ENCODE measurements at regions not wholly inside any gene's neighbourhood (a gene's known extent, or its start where the extent isn't known, plus 50 kb on each side); places are given as distances from the start of the nearest gene placed in this dataset.

- no peak for DNase-seq (ENCODE audit: low spot score in 2 of 2)
- WGBS, 2 donors: 79 to 80% methylated on average over 2 of the region's 2 CpGs
- Histone ChIP-seq H3K9me3 (no peaks in the 10 kb centered on the region), H3K4me3 (no peak overlapping the region), H3K4me1 (no peaks in the 10 kb centered on the region), H3K36me3 (no peaks in the 10 kb centered on the region), H3K27ac (no peak overlapping the region), H3K27me3 (no peaks in the 10 kb centered on the region)
- TF ChIP-seq EP300 (IDR thresholded peaks at IDR 0.05) (no peak), CTCF (IDR thresholded peaks at IDR 0.05) (no peak)
Observed at GRCh38 chr14:97212399-97212798, 415.2 kb downstream of the VRK1 start.

- Histone ChIP-seq H3K27ac (no peak overlapping the region), H3K36me3 (no peaks in the 10 kb centered on the region), H3K4me3 (no peak overlapping the region), H3K27me3 (peaks cover 0 to 10% of the 10 kb centered on the region in 2 donors), H3K4me1 (peaks cover 0 to 4% (median 0%) of the 10 kb centered on the region in 4 donors), H3K9me3 (no peaks in the 10 kb centered on the region)
- TF ChIP-seq EP300 (IDR thresholded peaks at IDR 0.05): no peak
- TF ChIP-seq POLR2A (IDR thresholded peaks at IDR 0.05): no peak
- TF ChIP-seq CTCF (IDR thresholded peaks at IDR 0.05): no peak
- 69 to 71% methylated on average over 4 of the region's 4 CpGs for WGBS, 2 donors
- no peak for DNase-seq (ENCODE audit: low spot score in 2 of 2)
Observed at GRCh38 chr14:97213720-97214119, 416.5 kb downstream of the VRK1 start.

GRCh38 chr14:97215263-97215969 is 418.2 kb downstream of the VRK1 start:
- Histone ChIP-seq H3K36me3 (no peaks in the 10 kb centered on the region), H3K4me3 (no peak overlapping the region), H3K27me3 (peaks cover 0 to 27% of the 10 kb centered on the region in 2 donors), H3K27ac (no peak overlapping the region), H3K4me1 (peaks cover 0 to 14% (median 0%) of the 10 kb centered on the region in 4 donors), H3K9me3 (no peaks in the 10 kb centered on the region)
- no peak for DNase-seq (ENCODE audit: low spot score in 2 of 2)
- TF ChIP-seq EP300 (IDR thresholded peaks at IDR 0.05) (no peak), POLR2A (IDR thresholded peaks at IDR 0.05) (no peak), CTCF (IDR thresholded peaks at IDR 0.05) (no peak)
- 77 to 78% methylated on average over 4 of the region's 4 CpGs for WGBS, 2 donors

DNA sequence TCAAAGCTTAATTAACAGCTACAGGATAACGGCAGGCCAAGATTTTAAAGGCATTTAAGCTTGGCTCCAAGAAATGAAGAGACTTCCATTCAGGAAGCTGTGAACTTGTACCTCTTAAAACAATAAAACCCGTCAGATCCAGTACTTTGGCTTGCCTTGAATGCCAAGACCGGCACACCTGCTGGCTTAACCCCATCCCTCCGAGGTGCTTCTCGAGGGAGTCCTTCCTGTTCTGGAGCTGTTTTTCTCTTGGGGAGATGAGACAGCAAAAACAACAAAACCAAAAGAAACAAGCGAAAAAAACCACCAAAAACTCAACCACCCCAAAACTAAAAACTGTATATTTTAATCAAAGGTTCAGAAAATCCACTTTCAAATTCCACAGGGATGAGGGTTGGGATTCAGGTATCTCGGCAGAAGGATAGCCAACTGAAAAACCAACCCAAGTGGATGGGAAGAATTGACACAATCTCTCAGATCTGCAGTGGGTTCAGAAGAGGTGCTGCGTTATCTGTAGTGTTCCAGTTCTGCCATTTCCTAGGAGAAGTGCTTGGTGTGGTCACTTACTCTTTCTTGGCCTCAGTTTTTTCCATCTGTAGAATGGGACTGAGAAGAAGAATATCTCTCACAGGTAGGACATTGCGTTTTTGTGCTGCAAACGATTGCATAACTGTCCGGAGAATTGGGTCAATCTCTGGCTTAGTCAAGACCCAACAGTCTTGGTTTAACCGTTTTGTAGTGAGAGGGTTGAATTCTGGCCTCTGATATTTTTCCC is 420.1 kb downstream of the VRK1 start:
- peaks cover 0 to 27% of the 10 kb centered on the region in 2 donors for H3K27me3 ChIP-seq
- H3K27ac ChIP-seq: no peak overlapping the region
- H3K36me3 ChIP-seq: no peaks in the 10 kb centered on the region
- H3K4me3 ChIP-seq: no peak overlapping the region
- 42 to 45% methylated on average over 12 of the region's 12 CpGs for WGBS, 2 donors
- H3K4me1 ChIP-seq: peaks cover 0 to 14% (median 0%) of the 10 kb centered on the region in 4 donors
- H3K9me3 ChIP-seq: no peaks in the 10 kb centered on the region
- no peak for DNase-seq (ENCODE audit: low spot score in 2 of 2)
- TF ChIP-seq POLR2A (IDR thresholded peaks at IDR 0.05) (no peak), EP300 (IDR thresholded peaks at IDR 0.05) (no peak), CTCF (IDR thresholded peaks at IDR 0.05) (no peak)

GRCh38 chr14:97218274-97218673 is 421.1 kb downstream of the VRK1 start:
- peak overlapping the region in 2 of 4 donors; percentile 34 to 36 for H3K4me3 ChIP-seq

More at GRCh38 chr14:97218274-97218673, 421.1 kb downstream of the VRK1 start:
- DNase-seq (ENCODE audit: low spot score in 2 of 2): no peak
- 5 to 8% methylated on average over 15 of the region's 15 CpGs for WGBS, 2 donors
- no peaks in the 10 kb centered on the region for H3K36me3 ChIP-seq
- no peak overlapping the region for H3K27ac ChIP-seq
- peaks cover 0 to 27% of the 10 kb centered on the region in 2 donors for H3K27me3 ChIP-seq
- H3K4me1 ChIP-seq: peaks cover 0 to 14% (median 0%) of the 10 kb centered on the region in 4 donors
- TF ChIP-seq CTCF (IDR thresholded peaks at IDR 0.05) (no peak), POLR2A (IDR thresholded peaks at IDR 0.05) (no peak), EP300 (IDR thresholded peaks at IDR 0.05) (no peak)
- H3K9me3 ChIP-seq: no peaks in the 10 kb centered on the region
